DLD1 (cell line): ENCODE measurements at regions not wholly inside any gene's neighbourhood (a gene's known extent, or its start where the extent isn't known, plus 50 kb on each side); places are given as distances from the start of the nearest gene placed in this dataset.
"Not testable (repeated sequence)": the region's sequence is repeated elsewhere in the genome, so short reads cannot be mapped to it uniquely, and the experiment has no call there.

Experiments used
- in situ Hi-C: cut with HindIII; loops from 2 replicates; pipeline ENCODE4 v1.10.0; 2017; ENCODE audit warnings: low sequenced_read_pairs

DNA sequence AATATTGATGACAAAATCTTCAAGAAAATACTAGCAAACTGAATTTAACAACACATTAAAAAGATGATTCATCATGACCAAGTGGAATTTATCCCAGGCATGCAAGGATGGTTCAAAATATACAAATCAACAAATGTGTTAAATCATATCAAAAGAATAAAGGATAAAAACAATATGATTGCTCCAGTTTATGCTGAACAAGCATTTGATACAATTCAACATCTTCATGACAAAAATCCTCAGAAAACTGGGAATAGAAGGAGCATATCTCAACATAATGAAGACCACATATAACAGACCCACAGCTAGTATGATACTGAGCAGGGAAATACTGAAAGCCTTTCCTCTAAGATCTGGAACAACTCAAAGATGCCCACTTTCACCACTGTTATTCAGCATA is 352.3 kb downstream of the PYDC2 start:
- in situ Hi-C loops: no loop called here

DNA sequence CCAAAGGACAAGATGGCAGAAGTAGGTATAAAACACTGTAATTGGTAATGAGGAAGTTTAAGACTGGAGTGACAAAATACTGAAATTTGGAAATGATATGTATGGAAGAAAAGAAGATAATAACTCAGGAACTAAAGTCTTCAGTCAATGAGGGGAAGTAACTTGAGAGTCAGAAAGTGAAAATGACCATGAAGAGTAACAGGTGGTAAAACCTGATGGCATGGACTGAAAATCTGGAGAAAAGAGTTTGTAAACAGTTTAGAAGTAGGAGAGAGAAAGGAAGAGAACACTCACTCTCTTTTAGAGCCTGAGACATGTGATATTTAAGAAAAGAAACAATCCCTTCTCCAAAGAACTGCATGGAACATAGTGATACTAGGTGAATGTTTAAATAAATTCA is 387.9 kb downstream of the PYDC2 start:
- in situ Hi-C loops: no loop called here

DNA sequence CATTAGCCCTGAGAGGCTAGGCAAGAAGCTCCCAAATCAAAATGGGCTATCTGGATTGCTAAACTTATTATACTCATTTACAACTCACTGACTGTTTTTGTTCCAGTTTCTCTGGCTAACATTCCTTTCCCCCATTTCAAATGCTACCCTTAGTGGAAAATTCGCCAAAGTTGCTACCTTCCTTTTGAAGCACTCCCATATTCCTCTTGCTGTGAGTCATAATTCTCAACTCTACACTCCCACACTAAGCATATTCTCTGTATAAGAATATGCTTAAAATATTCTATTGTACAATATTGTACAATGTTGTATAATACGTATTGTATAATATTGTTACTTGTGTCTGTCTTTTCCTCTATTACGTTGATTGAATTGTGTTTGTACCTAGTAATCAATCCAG is 398.6 kb downstream of the PYDC2 start:
- in situ Hi-C loops: no loop called here

DNA sequence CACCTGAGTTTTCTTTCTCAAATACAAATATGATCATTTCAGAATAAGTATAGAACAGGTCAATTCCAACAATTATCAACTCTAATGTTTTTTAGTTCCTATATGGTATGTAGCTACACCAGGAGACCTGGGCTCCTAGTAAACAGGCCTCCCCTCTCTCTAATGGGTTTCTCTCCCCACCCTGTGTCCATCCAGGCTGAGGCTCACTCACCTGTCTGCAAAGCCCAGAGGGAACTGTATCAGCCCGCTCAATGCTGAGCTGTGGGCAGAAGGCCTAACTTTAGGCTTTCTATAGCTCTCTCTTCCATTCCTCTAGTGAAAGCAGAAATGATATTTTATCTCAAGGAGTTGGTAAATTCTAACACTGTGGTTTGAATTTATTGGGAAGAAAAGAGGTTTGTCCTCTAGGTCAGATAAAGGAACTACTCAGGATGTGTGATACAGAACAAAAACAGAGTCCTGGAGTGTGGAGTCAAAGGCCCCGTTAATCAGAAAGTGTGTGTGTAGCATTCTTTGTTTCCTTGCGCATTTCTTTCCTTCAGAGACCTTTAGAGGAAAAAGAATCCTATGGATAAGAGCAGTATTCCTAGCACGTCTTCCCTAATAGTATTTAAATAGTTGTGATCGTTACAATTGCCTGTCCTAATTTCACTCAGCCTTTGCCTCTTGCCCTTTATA is 408.9 kb downstream of the PYDC2 start:
- in situ Hi-C loops: no loop called here

DNA sequence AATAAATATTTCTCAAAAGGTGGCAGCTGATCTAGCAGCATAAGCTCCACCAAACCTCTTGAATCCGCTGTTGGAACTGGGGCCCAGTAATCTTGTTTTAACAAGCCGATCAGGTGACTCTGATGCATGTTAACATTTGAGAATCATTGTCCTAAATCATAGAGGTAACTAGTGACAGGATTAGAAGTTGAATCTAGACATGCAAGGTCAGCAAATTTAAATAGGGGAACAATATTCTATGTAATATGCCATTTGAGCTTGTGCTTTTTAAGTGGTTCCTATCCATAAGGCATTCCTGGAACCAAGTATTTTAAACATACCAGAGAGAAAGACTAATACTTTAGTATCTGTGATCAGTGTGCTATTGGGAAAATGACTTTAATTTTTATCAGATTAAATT is 412.8 kb downstream of the PYDC2 start:
- in situ Hi-C loops: no loop called here

DNA sequence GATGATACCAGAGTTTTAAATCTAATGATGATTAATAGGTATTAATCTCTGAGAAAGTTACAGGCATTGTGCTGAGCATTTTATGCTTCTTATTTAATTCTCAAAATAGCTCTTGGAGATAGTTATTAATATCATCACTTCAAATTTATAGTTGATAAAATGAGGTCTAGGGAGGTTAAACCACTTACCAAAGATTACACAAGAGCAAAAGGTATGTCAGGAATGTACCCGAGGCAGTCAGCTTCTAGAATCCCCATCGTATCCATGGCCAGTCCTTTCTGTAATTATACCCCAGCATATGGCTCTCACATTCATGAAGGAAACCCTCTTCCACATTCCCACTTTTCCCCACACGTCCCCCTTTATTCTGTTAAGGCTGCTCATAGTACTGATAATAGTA is 421.3 kb downstream of the PYDC2 start:
- in situ Hi-C loops: no loop called here

DNA sequence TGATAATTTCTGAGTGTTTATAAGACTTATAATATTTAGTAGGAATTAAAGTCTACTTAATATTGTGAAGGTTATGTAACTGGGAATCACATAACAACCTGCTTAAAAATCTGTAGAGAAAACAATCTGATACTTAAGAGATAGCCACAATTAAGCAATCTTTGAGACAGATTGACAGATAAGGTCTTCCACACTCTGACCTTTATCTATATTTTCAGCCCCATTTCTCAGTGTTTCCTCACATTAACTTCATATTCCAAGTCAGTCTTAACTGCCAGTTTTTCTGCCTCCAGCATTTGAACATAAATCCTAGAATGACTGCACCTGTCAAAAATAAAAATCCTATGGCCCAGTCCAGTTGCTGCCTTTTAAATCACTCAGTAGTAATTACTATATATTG is 423.2 kb downstream of the PYDC2 start:
- in situ Hi-C loops: no loop called here

DNA sequence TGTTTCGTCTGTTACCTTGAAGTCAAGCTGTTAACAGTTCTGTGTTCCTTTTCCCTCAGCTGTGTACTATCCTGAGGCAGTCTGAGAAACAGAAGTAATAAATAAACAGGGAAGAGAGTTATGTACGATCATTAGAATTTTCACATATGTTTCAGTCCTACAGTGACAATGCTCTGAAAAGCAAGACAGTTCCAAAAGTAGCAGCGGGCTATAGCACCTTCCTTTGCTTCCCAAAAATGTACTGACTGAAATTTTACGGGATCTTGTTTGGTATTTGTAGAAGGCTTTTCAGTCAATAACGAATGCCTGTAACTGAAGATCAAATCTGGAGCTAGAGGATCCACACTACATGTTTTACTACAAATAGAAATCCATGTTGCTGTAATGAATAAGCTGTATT is 428.1 kb downstream of the PYDC2 start:
- in situ Hi-C loops: no loop called here

DNA sequence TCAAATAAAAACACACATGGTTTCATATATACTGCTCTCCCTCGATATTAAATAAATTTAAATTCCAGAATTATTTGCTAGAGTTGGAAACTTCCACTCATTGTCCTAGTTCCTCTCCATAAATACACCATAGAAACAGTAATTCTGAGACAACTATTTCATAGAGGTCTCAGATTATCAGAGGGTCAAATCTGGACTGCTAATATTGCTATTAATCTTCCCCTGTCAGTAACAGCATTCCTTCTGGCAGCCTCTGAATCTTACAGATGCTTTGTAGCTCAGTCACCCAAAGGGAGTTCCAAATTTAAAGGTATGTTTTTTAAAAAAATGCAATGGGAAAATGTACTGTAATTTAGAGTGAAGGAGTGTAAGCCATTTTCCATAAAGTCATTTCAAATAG is 428.8 kb downstream of the PYDC2 start:
- in situ Hi-C loops: no loop called here

DNA sequence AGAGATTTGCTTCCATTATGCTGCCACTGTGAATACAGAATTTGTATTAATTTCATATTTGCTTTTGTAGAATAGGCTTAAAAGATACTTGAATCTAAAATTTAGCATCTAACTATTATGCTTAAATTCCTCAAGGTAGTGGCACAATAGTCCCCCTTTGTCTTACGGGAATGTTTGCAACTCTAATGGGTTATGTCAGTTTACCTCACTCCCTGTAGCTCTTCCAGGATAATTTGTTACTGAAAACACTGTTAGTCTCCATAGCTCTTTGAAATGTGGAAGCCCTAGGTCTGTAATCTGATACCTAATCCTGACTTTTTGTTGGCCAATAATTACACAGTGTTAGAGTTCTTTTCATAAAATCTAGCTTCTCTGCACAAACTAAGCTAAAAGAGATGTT is 433.4 kb downstream of the PYDC2 start:
- in situ Hi-C loops: no loop called here

DNA sequence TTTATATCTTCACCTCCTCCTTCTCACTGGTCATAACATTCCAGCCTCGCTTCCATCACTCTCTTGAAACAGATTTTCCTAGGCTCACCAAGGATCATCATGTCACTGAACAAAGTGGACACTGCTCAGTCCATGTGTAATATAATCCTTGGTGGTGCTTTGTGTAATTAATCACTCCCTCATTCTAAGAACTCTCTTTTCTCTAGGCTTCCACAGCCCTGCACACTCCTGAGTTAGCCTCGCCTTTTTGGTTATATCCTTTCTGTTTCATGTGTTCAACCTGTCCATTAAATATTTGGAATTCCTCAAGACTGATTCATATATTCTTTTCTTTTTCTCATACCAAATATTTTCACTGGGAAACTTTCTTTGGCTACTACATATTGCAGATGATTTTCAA is 440.8 kb downstream of the PYDC2 start:
- in situ Hi-C loops: no loop called here

DNA sequence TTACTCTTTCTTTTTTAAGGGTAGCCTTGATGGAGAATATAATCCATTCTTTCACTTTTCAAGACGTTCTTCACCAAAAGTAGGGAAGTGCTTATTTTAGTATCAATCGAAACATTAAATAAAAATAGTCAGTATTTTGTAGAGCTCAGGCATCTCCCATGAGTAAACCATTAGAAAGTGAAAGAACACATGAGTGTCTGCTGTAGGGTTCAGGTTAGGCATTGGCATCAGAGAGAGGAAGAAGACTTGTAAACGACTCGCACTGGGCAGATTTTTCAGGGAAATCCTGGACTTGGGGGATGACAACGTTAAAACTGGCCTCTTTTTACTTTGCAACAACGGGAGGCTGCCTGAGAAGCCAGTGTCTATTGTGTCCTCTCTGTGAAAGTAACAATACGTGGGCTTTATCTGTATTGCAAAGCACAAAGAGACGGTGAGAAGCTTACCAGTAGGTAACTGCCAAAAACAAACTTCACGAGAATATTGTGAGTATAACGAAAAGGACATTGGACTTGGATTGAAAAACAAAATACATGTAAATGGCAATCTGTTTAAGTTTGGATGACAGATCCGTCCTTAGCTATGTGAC is 451.7 kb downstream of the PYDC2 start:
- in situ Hi-C loops: no loop called here

DNA sequence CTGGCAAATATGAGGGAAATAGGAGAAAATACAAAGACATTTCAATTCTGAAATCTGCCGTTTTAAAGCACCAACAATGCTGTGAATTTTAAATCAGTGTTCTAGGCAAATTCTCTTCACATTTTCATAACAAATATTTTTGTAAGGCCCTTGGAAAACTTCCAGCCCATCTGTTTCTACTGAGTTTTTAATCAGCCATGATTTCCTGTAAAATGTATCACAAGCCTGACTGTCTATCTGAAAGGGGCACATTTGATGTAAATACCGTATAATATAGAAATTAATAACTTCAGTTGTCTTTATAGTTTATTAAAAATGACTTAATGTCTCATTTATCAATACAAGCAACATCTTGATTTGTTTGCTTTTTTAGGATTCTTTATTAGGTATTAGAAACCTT is 454.7 kb downstream of the PYDC2 start:
- in situ Hi-C loops: no loop called here

DNA sequence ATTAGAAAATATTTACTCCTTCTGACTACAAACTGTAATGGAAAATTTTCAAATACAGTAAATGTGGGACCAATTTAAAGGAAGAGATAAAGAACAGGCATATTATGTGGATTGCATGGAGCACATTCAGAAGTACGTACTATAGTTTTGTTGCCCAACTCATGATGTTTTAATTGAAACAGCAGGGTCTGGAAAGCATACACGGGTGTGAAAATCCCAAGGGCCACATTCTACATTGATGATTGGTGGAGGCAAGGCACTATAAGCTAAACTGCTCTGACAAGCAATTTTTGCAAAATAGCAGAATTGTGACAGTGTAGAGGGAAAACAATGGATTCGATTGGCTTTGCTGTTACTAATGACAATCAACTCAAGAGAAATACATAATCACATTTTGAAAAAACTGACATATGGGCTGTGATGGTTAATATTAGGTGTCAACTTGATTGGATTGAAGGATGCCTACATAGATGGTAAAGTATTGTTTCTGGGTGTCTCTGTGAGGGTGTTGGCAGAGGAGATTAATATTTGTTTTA is 458.6 kb downstream of the PYDC2 start:
- in situ Hi-C loops: no loop called here

DNA sequence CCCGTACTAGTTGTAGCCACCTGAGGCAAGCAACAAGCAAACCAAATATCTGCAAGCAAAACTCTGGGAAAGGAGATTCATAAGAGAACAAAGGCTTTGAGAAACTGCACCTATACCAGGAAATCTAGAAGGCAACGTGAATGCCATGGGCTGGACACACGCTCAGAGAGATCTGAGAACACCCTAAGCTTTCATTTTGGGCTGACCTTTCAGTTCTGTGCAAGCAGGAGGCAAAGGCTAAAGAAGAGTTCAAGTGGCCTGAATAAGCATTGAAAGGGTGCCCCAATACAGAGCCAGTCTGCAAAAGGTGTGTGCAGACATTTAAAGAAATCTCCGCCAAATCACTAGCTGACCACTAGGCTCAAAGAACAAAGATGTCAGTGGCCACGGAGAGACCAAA is 461.6 kb downstream of the PYDC2 start:
- in situ Hi-C loops: no loop called here

DNA sequence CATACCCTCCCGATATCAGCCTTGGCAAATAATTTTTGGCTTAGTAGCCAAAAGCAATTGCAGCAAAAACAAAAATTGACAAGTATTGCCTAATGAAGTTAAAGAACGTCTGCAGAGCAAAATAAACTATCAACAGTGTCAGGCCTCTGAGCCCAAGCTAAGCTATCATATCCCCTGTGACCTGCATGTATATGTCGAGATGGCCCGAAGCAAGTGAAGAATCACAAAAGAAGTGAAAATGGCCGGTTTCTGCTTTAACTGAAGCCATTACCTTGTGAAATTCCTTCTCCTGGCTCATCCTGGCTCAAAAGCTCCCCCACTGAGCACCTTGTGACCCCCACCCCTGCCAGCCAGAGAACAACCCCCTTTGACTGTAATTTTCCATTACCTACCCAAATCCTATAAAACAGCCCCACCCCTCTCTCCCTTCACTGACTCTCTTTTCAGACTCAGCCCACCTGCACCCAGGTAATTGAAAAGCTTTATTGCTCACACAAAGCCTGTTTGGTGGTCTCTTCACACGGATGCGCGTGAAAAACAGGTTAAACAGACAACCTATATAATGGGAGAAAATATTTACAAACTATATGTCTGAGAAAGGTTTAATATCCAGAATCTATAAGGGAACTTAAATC is 466.3 kb downstream of the PYDC2 start:
- in situ Hi-C loops: not testable (repeated sequence)

DNA sequence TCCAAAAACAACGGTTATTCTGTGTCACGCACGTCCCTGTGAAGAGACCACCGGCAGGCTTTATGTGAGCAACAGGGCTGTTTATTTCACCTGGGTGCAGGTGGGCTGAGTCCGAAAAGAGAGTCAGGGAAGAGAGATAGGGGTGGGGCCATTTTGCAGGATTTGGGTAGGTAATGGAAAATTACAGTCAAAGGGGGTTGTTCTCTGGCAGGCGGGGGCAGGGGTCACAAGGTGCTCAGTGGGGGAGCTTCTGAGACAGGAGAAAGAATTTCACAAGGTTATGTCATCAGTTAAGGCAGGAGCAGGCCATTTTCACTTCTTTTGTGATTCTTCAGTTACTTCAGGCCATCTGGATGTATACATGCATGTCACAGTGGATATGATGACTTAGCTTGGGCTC is 467.0 kb downstream of the PYDC2 start:
- in situ Hi-C loops: not testable (repeated sequence)

DNA sequence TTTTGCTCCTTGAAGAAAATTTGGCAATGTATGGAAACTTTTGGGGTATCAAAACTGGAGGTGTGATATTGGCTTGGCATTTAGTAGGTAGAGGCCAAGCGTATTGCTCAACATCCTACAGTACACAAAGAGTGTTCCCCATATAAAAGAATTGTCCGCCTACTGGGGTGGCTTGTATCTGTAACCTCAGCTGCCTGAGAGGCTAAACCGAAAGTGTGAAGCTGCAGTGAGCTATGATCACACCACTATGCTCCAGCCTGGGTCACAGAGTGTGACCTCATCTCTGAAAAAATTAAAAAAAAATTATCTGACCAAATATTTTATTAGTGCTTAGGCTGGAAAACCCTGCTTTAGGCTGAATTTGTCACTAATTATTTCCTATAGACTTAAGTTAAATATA is 483.9 kb downstream of the PYDC2 start:
- in situ Hi-C loops: no loop called here

DNA sequence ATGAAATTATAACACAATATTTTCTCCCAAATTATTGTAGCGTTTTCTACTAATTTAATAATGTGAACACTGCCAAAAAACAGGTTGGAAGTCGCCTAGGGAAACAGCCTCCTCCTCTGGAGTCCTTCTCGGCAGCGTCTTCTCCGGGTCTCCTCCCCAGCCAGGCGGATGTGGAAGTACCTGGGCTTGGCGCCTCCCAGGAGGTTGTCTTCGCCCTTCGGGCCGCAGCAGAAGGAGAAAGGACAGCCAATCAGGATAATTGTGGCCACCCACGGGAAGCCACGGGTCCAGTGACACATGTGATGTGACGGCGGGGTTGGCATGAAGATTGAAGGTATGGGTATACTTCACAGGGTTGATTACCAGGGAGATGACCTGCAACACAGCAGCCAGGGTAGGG is 491.2 kb downstream of the PYDC2 start:
- in situ Hi-C loops: no loop called here

DNA sequence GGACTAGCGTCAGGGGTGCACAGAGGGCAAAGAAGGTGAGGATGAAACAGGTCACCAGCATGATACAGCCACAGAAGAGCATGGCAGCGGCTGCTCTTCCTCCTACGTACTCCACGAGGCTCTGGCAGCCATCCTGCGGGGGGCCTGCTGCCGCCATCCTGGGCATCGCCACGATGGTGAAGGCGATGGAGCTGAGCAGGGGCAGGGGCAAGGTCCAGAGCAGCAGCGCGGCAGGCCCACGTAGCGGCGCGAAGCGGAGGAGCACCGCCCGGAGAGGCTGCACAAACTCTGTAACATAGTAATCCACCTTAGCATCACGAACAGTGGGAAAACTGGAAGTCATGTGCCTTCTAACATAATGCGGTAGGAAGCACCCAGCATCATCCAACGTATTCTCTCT is 491.6 kb downstream of the PYDC2 start:
- in situ Hi-C loops: no loop called here

DNA sequence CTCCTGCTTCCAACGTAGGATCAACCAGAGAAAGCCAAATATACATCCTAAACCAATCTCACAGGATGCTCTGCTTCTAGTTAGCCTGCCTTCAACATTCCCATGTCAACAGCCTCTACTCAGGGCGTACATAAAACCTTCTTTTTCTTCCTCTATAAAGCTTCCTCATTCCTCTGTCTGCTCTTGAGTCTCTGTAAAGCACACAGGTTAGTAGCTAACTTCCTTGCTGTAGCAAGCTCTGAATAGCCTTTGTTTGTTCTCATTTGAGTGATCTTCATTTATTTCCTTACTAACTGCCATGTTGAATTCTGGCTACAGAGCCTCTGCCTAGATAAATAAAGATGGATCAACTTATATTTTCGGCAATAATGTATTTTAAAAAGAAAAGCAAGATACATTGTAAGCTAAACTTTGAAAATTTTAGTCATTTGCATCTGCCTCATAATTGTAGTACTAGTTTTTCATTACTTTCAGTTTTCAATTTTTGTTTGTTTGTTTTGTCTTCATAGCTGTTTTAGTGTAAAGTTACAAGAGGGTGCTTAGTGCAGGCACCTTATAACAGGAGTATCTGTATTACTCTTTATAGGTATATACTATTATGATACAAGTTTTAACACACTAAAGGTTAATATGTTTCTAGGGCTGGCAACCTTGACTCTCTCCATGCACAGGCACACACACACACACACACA is 498.2 kb downstream of the PYDC2 start:
- in situ Hi-C loops: no loop called here

DNA sequence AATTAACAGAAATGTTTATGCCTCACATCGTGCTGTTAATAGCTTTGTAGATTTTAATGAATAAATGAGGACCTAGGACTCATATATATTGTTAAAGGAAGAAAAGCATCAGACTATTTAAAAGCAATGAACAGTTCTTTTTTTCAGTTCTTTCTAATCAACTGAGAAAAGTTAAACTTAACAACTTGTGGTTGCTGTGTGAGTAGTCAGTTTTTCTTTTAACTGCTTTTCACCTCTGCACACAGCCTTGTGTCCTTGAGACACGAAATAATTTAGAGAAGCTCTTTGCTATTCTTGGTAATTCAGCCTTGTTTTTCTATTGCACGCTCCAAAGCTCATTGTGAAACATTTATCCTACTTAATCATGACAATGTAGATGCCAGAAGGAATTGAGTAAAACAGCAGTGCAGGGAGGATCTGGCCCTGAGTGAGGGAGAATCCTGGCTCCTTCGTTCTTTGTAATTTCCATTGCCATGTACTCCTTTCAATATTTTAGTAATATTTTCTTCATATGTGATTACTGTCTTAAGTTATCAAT is 499.0 kb downstream of the PYDC2 start:
- in situ Hi-C loops: no loop called here
